LoVo (cell line): ENCODE measurements at regions not wholly inside any gene's neighbourhood (a gene's known extent, or its start where the extent isn't known, plus 50 kb on each side); places are given as distances from the start of the nearest gene placed in this dataset.
"Not testable (repeated sequence)": the region's sequence is repeated elsewhere in the genome, so short reads cannot be mapped to it uniquely, and the experiment has no call there.

Experiments
- DNase-seq: peaks from one replicate; pipeline ENCODE4 v3.0.0-alpha.2; 2016; ENCODE audit warnings: low spot score

DNA sequence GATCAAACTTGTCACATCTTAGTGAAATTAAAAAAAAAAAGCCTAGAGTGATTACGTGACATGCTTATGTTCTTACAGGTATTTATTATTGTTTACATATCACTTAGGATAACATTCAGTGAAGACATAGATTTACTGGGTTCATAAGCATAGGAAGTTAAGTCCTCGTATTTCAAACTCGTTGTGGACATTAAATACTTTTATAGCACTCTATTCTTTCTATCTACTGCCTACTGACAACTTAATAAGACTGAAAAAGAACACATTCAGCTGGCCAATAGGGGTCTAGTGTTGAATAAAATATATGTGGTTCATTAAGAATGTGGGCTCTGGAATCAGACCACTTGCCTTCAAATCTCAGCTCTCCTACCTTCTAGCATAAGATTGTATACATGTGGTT lies 1927.4 kb downstream of the PCDH9 start:
- no peak for DNase-seq

GRCh38 chr13:65301506-65301905 lies 1928.6 kb downstream of the PCDH9 start:
- no peak for DNase-seq

DNA sequence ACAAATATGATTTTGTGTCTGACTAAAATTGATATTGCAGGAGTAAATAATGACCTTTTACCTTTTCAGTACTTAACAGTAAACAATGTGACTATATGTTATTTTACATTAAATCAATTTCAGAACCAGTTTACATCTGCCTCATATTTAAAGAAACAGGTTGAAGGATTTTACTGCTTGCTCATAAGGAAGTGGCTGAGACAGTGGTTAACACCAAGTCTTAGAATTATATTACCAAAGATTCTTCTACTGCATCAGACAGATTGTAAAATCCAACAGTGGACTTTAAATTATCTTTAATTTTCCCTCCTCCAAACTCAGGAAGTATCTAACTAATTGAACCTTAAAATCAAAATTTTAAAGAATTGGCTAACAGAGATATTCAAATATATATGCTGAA lies 1929.9 kb downstream of the PCDH9 start:
- no peak for DNase-seq

DNA sequence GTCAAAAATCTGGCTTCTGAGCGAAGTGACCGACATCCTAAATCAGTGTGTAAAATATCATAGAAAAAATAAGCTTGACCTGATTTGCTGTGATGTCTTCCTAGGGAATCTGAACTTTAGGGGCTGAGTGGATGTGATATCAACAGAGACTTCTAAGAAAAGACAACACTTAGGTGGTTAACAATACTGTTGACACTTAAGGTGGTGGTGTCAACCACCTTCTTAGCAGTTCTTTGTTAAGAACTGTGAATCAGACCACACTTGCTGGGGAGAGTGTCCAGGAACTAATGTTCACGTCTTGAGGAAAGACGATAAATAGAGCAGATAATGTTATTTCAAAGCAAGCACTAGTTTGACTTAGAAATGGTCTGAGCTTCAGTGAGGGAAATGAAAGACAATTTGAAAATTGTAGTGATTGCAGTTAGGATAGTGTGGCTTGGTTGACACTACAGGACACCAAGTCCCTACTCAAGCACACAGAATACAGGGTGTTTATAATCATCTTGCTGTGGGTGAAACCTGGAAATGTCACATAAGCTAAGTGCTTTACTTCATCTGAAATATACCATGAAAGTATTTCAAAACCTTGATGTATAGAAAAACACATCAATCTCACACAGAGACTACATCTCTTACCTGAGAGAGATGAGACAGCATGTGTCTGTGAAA lies 1936.5 kb downstream of the PCDH9 start:
- no peak for DNase-seq

DNA sequence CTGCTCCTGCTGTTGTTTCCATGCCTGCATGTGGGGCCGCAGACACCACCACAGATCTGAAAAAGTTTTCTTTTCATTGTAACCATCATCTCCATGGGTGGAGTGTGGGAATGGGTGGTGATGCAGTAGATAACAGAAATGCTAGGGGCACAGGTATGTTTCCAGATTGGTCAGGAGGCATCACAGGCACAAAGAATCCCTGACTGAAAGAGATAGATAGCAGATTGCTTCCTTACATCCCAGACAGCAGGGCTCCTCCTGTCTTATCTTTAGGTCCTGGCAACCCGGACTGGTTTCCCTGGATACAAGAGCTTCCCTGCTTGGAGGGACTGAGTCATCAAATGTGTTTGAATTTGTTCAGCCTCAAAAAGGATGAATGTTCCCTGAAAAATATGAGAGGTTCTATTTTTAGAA lies 1937.6 kb downstream of the PCDH9 start:
- no peak for DNase-seq

GRCh38 chr13:65287405-65287804 lies 1942.7 kb downstream of the PCDH9 start:
- DNase-seq = no peak

GRCh38 chr13:65275838-65276630 lies 1954.1 kb downstream of the PCDH9 start:
- DNase-seq = no peak

- no peak for DNase-seq
These were observed 1955.0 kb downstream of the PCDH9 start for GRCh38 chr13:65275108-65275507.

GRCh38 chr13:65273811-65274420 lies 1956.2 kb downstream of the PCDH9 start:
- not testable (repeated sequence) for DNase-seq

DNA sequence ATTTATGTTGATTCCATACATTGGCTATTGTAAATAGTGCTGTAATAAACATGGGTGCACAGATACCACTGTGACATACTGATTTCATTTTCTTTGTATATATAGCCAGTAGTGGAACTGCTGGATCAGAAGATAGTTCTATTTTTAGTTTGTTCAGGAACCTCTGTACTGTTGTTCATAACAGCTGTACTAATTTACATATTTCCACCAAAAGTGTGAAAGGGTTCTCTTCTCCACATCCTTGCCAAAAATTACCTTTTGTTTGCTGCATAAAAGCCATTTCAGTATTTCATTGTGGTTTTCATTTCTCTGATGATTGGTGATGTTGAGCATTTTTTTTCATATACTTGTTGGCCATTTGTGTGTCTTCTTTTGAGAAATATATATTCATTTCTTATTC lies 1962.1 kb downstream of the PCDH9 start:
- DNase-seq = no peak

DNA sequence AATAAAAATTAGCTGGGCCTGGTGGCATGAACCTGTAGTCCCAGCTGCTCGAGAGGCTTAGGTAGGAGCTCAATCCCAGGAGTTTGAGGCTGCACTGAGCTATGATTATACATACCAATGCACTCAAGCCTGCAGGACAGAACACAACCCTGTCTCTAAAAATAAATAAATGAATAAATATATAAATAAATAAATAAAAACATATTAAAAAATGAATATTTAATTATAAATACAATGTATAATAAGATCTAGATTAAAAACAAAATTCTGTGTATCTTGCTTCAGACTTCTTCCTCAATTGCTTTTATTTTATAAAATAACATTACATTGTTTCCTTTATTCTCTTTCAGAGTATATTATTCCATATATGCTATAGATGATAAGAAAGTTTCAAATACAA lies 1964.1 kb downstream of the PCDH9 start:
- DNase-seq = no peak

GRCh38 chr13:65264066-65264465 lies 1966.1 kb downstream of the PCDH9 start:
- DNase-seq = no peak

GRCh38 chr13:65260946-65261891 lies 1968.9 kb downstream of the PCDH9 start:
- DNase-seq = no peak

DNA sequence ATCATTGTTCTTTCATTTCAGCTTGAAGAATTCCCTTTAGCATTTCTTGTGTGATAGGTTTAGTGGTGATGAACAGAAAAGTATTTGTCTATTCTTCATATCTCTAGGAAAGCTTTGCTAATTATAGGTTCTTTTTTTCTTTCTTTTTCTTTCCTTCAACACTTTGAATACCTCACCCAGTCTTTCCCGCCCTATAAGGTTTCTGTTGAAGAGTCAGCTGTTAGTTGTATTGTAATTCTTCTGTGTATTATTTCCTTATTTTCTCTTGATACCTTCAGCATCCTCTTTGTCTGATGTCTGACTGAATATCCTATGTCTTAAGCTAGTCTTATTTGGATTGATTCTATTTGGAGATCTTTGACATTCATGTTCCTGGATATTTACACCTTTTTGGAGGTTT lies 1989.4 kb downstream of the PCDH9 start:
- DNase-seq = no peak

- DNase-seq = no peak
These were observed 1993.2 kb downstream of the PCDH9 start for GRCh38 chr13:65236841-65237418.

- DNase-seq = no peak
These were observed 2012.6 kb downstream of the PCDH9 start for GRCh38 chr13:65217471-65217995.

DNA sequence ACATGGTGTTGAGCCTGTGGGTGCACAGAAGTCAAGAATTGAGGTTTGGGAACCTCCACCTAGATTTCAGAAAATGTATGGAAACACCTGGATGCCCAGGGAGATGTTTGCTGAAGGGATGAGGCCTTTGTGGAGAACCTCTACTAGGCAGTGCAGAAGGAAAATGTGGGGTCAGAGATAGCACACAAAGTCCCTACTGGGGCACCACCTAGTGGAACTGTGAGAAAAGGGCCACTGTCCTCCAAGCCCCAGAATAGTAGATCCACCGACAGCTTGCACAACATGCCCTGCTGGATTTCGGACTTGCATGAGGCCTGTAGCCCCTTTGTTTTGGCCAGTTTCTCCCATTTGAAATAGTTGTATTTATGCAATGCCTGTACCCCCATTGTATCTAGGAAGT lies 2027.3 kb downstream of the PCDH9 start:
- DNase-seq = not testable (repeated sequence)

DNA sequence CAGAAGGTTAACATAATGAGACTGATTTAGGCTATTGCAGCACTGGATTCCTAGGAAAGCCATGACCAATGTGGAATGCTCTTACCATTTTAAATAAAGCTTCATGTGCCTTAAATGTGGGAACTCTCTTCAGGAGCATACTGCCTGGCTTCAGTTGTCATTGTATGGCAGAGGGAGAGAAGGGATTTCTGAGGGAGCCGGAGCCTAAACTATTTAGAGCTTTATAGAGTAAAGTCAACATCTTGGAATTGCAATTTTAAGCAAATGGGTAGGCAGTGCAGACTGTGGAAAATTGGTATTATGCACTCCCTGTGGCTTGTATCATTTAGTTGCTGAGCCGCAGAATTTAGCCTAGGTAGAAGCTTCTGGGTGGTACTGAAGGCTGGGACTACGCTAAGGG lies 2041.4 kb downstream of the PCDH9 start:
- no peak for DNase-seq

- no peak for DNase-seq
These were observed 2062.1 kb downstream of the PCDH9 start for GRCh38 chr13:65168026-65168425.

DNA sequence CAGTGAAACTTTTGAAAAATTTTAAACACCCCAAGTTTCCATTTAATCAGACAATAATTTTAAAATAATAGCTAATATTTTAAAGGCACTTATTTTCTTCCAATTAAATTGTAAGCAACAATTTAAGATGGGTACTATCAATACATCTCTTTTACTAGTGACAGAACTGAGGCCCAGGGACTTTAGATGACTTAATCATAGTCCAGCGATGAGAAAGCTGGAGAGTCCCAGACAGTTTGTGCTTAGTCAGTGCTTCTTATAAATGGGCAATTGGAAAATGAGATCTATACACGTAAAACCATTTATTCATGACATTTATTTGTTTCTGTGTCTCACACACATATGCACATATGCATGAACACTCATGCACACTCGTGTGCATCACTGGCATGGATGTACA lies 2063.5 kb downstream of the PCDH9 start:
- no peak for DNase-seq

GRCh38 chr13:65159803-65160202 lies 2070.3 kb downstream of the PCDH9 start:
- DNase-seq = no peak

DNA sequence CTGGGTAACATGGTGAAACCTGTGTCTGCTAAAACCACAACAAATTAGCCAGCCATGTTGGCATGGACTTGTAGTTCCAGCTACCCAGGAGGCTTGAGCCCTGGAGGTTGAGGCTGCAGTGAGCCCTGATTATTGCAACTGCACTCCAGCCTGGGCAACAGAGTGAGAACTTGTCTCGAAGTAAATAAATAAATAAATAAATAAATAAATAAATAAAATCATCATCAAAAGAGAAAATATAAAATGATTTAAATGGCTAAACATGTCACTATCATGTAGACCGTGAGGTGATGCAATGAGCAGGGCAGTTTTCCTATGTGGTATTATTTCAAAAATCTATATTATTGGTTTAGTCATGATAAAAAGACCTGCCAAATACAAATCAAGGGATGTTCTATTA lies 2074.3 kb downstream of the PCDH9 start:
- no peak for DNase-seq
